UCSD-AML1 (cell line): ENCODE measurements at regions not wholly inside any gene's neighbourhood (a gene's known extent, or its start where the extent isn't known, plus 50 kb on each side); places are given as distances from the start of the nearest gene placed in this dataset.

ENCODE experiments used
- DNase-seq: peaks from one replicate; lab custom pipeline; 2025; ENCODE audit not compliant: unreplicated experiment; lab: John Stamatoyannopoulos, UW

GRCh38 chr9:1414711-1415131 lies 364.6 kb downstream of the DMRT2 start:
- DNase-seq, result no peak

DNA sequence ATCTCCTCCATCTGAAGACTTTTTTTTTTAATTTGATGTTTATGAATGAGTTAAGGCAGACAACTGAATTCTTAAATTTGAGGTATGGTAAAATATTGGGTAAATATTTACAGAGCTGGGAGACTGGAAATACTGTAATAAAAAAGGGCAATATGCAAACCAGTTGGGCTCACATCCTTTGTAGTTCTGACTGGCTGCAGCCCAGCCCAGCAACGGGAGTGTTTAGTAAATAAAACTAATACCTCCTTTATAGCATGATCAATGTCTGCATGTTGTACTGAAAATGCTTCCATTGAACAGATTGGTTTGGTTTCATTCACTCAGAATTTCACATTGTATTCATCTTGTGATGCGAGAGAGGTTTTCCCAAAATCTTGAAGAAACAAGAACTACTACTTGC lies 365.0 kb downstream of the DMRT2 start:
- DNase-seq, result no peak

- DNase-seq, result no peak
Measured at GRCh38 chr9:1416261-1416660, 366.1 kb downstream of the DMRT2 start.

GRCh38 chr9:1421436-1421835 lies 371.3 kb downstream of the DMRT2 start:
- no peak for DNase-seq

GRCh38 chr9:1427875-1428274 lies 377.7 kb downstream of the DMRT2 start:
- no peak for DNase-seq

DNA sequence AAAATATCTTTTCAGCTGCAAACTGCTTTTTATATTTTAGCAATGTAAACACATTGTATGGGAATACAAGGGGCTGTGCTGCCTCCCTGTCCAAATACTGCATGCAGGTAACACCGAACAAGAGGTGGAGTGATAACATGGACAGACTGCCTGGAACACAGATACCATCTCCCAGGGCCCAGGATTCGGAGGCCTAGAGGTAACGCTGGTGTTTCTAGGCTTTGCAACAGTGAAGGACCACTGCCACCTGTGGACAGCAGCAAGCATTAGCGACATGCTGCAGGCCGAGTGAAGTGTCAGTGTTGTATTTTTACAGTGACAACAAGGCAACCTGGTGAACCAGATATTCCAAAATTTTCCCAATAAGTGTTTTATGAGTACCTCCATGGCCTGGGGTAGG lies 379.1 kb downstream of the DMRT2 start:
- DNase-seq, result no peak

DNA sequence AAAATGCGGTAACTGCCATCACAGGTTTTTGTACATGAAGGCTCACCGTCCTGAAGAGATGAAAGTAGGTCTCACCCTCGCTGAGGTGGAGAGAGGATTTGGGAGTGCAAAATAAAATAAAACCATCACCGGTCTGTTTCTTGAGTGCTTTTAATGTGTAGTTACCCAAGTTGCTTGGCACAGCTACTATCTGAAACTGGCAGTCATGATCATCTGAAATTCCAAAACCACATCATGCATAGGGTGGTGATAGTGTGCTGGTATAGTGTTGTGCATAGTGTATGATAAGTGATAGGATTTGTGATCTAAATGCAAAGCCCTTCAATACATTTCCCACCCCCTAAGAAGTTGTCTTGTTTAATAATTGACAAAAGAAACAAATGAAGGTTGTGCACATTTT lies 381.3 kb downstream of the DMRT2 start:
- no peak for DNase-seq

GRCh38 chr9:1434052-1434767 lies 384.1 kb downstream of the DMRT2 start:
- no peak for DNase-seq

- DNase-seq, result no peak
Measured at GRCh38 chr9:1434811-1435210, 384.7 kb downstream of the DMRT2 start.

GRCh38 chr9:1440256-1440655 lies 390.1 kb downstream of the DMRT2 start:
- no peak for DNase-seq

- DNase-seq, result no peak
Measured at GRCh38 chr9:1442105-1442504, 391.9 kb downstream of the DMRT2 start.

DNA sequence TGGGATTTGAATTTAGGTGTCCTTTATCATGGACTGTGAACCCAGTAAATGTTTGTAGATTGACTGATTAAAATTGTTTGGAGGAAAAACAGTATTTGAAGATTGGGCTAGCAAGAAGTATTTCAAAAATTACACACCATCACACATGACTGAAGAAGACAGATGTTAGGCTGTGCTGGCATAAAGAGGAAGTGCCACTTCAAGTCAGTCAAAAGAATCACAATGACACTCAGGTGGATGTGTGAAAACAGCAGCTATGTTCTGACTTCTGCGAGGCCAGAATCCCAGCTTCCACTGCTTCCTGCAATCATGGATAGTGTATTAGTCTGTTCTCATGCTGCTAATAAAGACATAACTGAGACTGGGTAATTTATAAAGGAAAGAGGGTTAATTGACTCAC lies 393.3 kb downstream of the DMRT2 start:
- no peak for DNase-seq

DNA sequence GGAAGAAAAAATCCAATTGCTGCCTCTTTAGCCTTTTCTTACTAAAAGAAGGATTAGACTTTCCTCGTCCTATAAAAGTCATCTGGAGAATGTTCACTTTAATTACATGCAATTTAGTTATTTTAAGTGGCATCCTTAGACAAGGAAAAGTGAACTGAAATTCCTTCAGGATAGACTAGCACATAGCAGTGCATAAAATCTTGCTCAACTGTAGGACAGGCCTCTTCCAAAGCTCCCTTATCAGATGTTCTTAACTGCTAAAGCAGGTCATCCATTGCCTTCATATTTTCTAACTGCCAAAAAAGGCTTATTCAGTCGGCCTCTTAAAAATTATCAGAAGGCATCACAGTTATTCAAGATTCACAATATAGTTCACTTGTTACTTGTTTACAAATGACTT lies 396.5 kb downstream of the DMRT2 start:
- DNase-seq, result no peak

DNA sequence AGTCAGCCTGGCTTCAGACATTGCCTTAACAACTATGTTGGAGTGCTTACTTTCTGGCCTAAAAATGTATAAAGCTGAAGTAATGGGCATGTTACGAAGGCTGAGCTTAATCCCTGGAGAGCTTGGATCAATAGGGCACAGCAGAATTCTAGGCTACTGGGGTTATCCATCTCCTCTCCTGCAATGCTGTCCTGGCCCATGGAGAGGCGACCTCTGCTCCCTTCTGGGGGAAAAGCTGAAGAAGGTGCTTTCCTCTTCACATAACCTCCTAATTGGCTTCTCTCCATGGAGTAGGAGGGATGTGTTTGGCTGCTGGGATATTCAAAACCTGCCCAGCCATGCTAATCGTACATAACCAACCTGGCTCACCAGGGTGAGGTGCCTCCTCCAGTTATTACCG lies 403.5 kb downstream of the DMRT2 start:
- no peak for DNase-seq

- DNase-seq, result no peak
Measured at GRCh38 chr9:1454211-1454610, 404.1 kb downstream of the DMRT2 start.

- no peak for DNase-seq
Measured at GRCh38 chr9:1454616-1455347, 404.6 kb downstream of the DMRT2 start.

GRCh38 chr9:1455766-1456165 lies 405.6 kb downstream of the DMRT2 start:
- no peak for DNase-seq

GRCh38 chr9:1456301-1457024 lies 406.3 kb downstream of the DMRT2 start:
- DNase-seq, result no peak

DNA sequence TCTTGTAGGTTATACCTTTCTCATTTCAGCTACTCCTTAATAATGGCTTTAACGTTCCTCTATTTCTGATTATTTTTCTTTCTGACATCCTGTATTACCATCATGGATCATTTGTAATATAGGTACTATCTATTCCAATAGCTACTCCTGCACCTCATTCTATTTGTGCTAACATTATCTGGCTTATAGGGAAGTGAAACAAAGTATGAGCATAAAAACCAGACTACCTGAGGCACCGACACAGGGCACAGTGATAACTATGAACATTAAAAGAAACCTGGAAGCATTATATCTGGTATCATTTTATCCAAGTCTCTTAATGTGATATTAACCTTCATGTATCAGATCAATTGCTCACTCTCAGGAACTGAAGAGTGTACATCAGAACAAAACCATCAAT lies 407.3 kb downstream of the DMRT2 start:
- DNase-seq, result no peak

DNA sequence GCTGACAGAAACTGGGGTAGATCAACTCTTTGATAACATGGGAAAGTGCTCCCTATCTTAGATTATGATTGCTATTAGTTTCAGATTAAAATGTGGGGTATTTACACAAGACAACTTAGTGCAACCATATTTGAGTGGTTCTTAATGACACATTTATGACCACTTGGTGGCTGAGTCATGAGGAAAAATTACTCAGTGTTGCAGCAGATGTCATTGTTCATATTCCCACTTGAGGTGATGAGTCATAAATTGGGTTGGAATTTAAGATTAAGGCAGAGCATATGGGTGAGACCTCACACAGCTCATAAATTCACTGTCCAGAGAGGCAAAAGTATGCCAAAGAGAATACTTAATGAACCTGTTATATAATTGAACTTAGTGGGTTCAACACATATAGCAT lies 408.3 kb downstream of the DMRT2 start:
- no peak for DNase-seq

DNA sequence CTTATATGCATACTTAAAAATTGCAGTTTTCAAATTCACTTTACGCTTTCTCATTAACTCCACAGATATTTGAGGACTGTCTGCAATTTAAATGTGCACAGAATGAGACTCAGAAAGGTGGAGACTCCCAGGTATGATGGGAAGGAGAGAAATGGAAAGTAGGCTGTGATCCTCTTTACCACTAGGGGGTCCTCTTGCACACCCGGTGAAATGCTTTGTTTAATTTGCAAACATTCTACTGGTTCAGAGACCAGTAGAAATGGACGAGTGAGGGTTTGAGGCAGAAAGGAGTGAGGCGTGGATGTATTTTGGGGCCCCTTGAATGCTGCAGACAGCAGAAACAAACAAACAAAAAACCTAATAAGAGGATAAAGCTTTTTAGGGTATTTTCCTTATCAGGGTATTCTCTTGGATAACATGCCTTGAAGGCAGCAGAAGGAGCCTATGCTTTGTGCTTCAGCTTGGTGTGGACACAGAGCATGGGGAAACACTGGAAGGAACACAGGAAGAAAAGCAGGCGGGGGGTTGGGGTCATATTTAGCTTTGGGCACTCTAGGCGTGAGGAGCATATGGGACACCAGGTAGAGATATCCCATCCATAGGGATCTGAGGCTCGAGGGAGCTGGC lies 410.1 kb downstream of the DMRT2 start:
- peak; percentile 7 for DNase-seq

DNA sequence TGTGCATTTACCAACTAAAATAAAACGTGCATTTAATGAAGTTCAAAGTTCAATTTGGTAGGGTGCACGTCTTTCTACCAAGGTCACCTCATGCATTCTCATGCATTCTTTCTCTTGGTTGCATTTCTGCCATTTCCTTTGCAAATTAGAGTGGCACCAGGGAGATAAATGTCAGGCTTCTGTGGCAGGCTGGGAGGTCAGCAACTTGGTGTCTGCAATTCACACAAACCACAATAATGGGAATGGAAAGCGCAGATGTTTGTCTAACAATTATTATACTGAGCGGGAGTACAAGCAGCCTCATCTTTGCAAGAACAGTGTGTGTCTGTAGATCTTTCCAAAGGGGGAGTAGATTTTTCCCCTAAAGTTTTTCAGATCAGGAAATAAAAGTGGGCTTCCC lies 411.7 kb downstream of the DMRT2 start:
- no peak for DNase-seq
